ENCODE measurements at regions not wholly inside any gene's neighbourhood (a gene's known extent, or its start where the extent isn't known, plus 50 kb on each side); places are given as distances from the start of the nearest gene placed in this dataset.

DNA sequence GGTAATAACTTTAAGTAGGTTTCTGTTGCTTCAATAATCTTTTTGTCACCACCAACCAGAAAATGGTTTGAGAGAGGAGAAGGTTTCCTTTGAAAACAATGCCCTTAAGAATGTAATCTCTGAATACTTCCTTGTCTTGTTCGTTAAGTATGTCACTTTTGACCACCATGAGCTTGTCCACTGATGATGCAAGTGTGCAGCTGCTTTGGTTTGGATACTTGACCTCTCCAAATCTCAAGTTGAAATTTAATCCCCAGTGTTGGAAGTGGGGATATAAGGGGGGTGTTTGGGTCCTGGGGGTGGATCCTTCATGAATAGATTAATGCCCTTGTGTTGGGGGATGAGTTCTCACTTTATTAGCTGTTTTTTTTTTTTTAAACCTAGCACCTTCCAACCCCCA is 985.4 kb downstream of the EPHA7 start:
- TF ChIP-seq, protein P1, sequence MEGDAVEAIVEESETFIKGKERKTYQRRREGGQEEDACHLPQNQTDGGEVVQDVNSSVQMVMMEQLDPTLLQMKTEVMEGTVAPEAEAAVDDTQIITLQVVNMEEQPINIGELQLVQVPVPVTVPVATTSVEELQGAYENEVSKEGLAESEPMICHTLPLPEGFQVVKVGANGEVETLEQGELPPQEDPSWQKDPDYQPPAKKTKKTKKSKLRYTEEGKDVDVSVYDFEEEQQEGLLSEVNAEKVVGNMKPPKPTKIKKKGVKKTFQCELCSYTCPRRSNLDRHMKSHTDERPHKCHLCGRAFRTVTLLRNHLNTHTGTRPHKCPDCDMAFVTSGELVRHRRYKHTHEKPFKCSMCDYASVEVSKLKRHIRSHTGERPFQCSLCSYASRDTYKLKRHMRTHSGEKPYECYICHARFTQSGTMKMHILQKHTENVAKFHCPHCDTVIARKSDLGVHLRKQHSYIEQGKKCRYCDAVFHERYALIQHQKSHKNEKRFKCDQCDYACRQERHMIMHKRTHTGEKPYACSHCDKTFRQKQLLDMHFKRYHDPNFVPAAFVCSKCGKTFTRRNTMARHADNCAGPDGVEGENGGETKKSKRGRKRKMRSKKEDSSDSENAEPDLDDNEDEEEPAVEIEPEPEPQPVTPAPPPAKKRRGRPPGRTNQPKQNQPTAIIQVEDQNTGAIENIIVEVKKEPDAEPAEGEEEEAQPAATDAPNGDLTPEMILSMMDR (IDR thresholded peaks at IDR 0.05), result no peak
- TF ChIP-seq POLR2AphosphoS5 (IDR thresholded peaks at IDR 0.05) (no peak), POLR2A (IDR thresholded peaks at IDR 0.05) (no peak), EP300 (IDR thresholded peaks at IDR 0.05) (no peak)

Data from upper lobe of left lung (tissue), 4 donors.